ENCODE measurements at regions not wholly inside any gene's neighbourhood (a gene's known extent, or its start where the extent isn't known, plus 50 kb on each side); places are given as distances from the start of the nearest gene placed in this dataset.

DNA sequence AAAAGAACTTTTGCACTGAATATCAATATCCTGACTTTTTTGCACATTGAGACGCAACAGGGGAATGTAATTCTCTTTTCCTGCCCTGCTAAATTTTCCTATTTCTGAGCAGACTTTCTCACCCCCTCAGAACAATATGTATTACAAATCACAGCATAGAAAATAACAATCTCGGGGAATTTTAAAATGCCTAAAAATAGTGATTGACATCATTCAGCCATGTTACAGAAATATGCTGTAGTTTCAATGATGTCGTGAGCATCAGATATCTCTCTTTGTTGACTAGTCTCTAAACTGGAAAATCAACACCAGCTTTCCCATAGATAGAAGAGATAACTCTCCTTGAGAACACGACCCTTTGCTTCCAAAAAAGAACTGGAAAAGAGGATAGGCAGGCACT, 166.7 kb downstream of the ZDHHC21 start:
- TF ChIP-seq, protein P1, sequence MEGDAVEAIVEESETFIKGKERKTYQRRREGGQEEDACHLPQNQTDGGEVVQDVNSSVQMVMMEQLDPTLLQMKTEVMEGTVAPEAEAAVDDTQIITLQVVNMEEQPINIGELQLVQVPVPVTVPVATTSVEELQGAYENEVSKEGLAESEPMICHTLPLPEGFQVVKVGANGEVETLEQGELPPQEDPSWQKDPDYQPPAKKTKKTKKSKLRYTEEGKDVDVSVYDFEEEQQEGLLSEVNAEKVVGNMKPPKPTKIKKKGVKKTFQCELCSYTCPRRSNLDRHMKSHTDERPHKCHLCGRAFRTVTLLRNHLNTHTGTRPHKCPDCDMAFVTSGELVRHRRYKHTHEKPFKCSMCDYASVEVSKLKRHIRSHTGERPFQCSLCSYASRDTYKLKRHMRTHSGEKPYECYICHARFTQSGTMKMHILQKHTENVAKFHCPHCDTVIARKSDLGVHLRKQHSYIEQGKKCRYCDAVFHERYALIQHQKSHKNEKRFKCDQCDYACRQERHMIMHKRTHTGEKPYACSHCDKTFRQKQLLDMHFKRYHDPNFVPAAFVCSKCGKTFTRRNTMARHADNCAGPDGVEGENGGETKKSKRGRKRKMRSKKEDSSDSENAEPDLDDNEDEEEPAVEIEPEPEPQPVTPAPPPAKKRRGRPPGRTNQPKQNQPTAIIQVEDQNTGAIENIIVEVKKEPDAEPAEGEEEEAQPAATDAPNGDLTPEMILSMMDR (IDR thresholded peaks at IDR 0.05 in 2 of 3, conservative IDR thresholded peaks at IDR 0.05 in 1 of 3; ENCODE audit: borderline replicate concordance in 1 of 3, insufficient read depth in 1 of 3, low read depth in 2 of 3, low read length in 2 of 3): no peak
- TF ChIP-seq, protein P2, sequence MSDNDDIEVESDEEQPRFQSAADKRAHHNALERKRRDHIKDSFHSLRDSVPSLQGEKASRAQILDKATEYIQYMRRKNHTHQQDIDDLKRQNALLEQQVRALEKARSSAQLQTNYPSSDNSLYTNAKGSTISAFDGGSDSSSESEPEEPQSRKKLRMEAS (IDR thresholded peaks at IDR 0.05): no peak
- TF ChIP-seq SP1 (IDR thresholded peaks at IDR 0.05; ENCODE audit: low read depth): no peak
- TF ChIP-seq, protein P3, sequence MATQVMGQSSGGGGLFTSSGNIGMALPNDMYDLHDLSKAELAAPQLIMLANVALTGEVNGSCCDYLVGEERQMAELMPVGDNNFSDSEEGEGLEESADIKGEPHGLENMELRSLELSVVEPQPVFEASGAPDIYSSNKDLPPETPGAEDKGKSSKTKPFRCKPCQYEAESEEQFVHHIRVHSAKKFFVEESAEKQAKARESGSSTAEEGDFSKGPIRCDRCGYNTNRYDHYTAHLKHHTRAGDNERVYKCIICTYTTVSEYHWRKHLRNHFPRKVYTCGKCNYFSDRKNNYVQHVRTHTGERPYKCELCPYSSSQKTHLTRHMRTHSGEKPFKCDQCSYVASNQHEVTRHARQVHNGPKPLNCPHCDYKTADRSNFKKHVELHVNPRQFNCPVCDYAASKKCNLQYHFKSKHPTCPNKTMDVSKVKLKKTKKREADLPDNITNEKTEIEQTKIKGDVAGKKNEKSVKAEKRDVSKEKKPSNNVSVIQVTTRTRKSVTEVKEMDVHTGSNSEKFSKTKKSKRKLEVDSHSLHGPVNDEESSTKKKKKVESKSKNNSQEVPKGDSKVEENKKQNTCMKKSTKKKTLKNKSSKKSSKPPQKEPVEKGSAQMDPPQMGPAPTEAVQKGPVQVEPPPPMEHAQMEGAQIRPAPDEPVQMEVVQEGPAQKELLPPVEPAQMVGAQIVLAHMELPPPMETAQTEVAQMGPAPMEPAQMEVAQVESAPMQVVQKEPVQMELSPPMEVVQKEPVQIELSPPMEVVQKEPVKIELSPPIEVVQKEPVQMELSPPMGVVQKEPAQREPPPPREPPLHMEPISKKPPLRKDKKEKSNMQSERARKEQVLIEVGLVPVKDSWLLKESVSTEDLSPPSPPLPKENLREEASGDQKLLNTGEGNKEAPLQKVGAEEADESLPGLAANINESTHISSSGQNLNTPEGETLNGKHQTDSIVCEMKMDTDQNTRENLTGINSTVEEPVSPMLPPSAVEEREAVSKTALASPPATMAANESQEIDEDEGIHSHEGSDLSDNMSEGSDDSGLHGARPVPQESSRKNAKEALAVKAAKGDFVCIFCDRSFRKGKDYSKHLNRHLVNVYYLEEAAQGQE (IDR thresholded peaks at IDR 0.05; ENCODE audit: low read depth): no peak
- no peak for TF ChIP-seq YY1 (IDR thresholded peaks at IDR 0.05; ENCODE audit: extremely low read depth, insufficient replicate concordance, low read depth, low read length)
- no peak for TF ChIP-seq EZH2 (IDR thresholded peaks at IDR 0.05)
- no peak for TF ChIP-seq SRF (IDR thresholded peaks at IDR 0.05; ENCODE audit: low read depth)
- no peak for TF ChIP-seq POLR2AphosphoS5 (IDR thresholded peaks at IDR 0.05; ENCODE audit: low read depth, low read length)
- TF ChIP-seq TCF7L2 (IDR thresholded peaks at IDR 0.05; ENCODE audit: borderline replicate concordance, extremely low read depth, insufficient read depth, insufficient read length): no peak
- no peak for TF ChIP-seq POLR2A (IDR thresholded peaks at IDR 0.05; ENCODE audit: borderline replicate concordance, extremely low read depth, insufficient read depth, insufficient read length)
- TF ChIP-seq, protein P4, sequence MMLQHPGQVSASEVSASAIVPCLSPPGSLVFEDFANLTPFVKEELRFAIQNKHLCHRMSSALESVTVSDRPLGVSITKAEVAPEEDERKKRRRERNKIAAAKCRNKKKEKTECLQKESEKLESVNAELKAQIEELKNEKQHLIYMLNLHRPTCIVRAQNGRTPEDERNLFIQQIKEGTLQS (IDR thresholded peaks at IDR 0.05): no peak
- no peak for TF ChIP-seq RAD21 (IDR thresholded peaks at IDR 0.05; ENCODE audit: low read depth)

All from HCT116 (cell line).